Esophagus squamous epithelium (tissue), 5 donors: ENCODE measurements at regions not wholly inside any gene's neighbourhood (a gene's known extent, or its start where the extent isn't known, plus 50 kb on each side); places are given as distances from the start of the nearest gene placed in this dataset.

ENCODE experiments used
- DNase-seq: peaks from one replicate; lab custom pipeline; 2025; lab: John Stamatoyannopoulos, UW
- H3K27ac ChIP-seq, 4 donors: fragments of 200-600 bp; sonication (generic); one replicate each; pipeline ENCODE4 v1.5.1; 2016 to 2019; ENCODE audit warnings: mild to moderate bottlenecking in 1 of 4
- H3K27me3 ChIP-seq, 4 donors: fragments of 200-600 bp; sonication (generic); 1 replicate in 3 of 4; 2 replicates in 1 of 4; pipeline versions ENCODE4 v1.5.1 to v1.6.0; 2017 to 2021; ENCODE audit warnings: antibody characterized with exemption in 1 of 4
- H3K36me3 ChIP-seq, 3 donors: fragments of 200-600 bp; sonication (generic); one replicate each; pipeline ENCODE4 v1.5.1; 2016 to 2019
- H3K4me1 ChIP-seq, 3 donors: fragments of 200-600 bp; sonication (generic); one replicate each; pipeline ENCODE4 v1.5.1; 2017 to 2019
- H3K4me3 ChIP-seq, 4 donors: fragments of 200-600 bp; sonication (generic); 1 replicate in 3 of 4; 2 replicates in 1 of 4; pipeline ENCODE4 v1.5.1; 2016 to 2019; ENCODE audit warnings: mild to moderate bottlenecking in 2 of 4, moderate library complexity in 1 of 4
- H3K9me3 ChIP-seq, 3 donors: fragments of 200-600 bp; sonication (generic); one replicate each; pipeline ENCODE4 v1.5.1; 2016 to 2019
- POLR2A ChIP-seq, 4 donors: fragments of 450-650 bp; IDR thresholded peaks; one replicate each; pipeline ENCODE4 v1.6.1; 2017; ENCODE audit warnings: antibody characterized with exemption in 4 of 4, mild to moderate bottlenecking in 4 of 4, moderate library complexity in 3 of 4
- WGBS, 2 donors: methylation state at CpG; one replicate each; pipeline ENCODE4 v1.1.5; 2018; 5-methylcytosine and 5-hydroxymethylcytosine counted together
- intact Hi-C: fragments of 100-400 bp; cut with DNase I; formaldehyde crosslinking; loops from one replicate; pipeline ENCODE4 v1.15.0; 2022
- TF ChIP-seq, protein P1 (sequence below), 6 experiments: fragments of 450-650 bp in 4 of 6; fragments of 200-600 bp in 2 of 6; sonication (generic) in 2 of 6; IDR thresholded peaks; one replicate each; pipeline ENCODE4 v1.5.1; 2016 to 2019; ENCODE audit warnings: antibody characterized with exemption in 6 of 6, mild to moderate bottlenecking in 4 of 6, moderate library complexity in 4 of 6
- donor health status: DM: yes; HTN: yes; CAD: no.

- TF ChIP-seq, protein P1, sequence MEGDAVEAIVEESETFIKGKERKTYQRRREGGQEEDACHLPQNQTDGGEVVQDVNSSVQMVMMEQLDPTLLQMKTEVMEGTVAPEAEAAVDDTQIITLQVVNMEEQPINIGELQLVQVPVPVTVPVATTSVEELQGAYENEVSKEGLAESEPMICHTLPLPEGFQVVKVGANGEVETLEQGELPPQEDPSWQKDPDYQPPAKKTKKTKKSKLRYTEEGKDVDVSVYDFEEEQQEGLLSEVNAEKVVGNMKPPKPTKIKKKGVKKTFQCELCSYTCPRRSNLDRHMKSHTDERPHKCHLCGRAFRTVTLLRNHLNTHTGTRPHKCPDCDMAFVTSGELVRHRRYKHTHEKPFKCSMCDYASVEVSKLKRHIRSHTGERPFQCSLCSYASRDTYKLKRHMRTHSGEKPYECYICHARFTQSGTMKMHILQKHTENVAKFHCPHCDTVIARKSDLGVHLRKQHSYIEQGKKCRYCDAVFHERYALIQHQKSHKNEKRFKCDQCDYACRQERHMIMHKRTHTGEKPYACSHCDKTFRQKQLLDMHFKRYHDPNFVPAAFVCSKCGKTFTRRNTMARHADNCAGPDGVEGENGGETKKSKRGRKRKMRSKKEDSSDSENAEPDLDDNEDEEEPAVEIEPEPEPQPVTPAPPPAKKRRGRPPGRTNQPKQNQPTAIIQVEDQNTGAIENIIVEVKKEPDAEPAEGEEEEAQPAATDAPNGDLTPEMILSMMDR (IDR thresholded peaks at IDR 0.05) = no peak
- Histone ChIP-seq H3K27ac (no peak overlapping the region), H3K36me3 (no peaks in the 10 kb centered on the region), H3K27me3 (no peaks in the 10 kb centered on the region), H3K9me3 (peaks cover 0 to 3% (median 0%) of the 10 kb centered on the region in 3 donors), H3K4me3 (no peak overlapping the region), H3K4me1 (no peaks in the 10 kb centered on the region)
- DNase-seq = no peak
- intact Hi-C loops = no loop called here
- WGBS, 2 donors = 39 to 52% methylated on average over 4 of the region's 4 CpGs
These were observed 184.2 kb downstream of the GPAM start for GRCh38 chr10:111999205-111999914.

GRCh38 chr10:111999915-112000302 is 183.7 kb downstream of the GPAM start:
- WGBS, 2 donors = 14 to 30% methylated on average over 2 to 3 of the region's 3 CpGs
- no peaks in the 10 kb centered on the region for H3K9me3 ChIP-seq
- no peaks in the 10 kb centered on the region for H3K4me1 ChIP-seq
- DNase-seq = no peak
- no peak overlapping the region for H3K27ac ChIP-seq
- TF ChIP-seq, protein P1 (IDR thresholded peaks at IDR 0.05) = no peak
- TF ChIP-seq POLR2A (IDR thresholded peaks at IDR 0.05) = no peak
- H3K4me3 ChIP-seq = no peak overlapping the region
- no peaks in the 10 kb centered on the region for H3K27me3 ChIP-seq
- no peaks in the 10 kb centered on the region for H3K36me3 ChIP-seq
- intact Hi-C loops = no loop called here

- Histone ChIP-seq H3K9me3 (no peaks in the 10 kb centered on the region), H3K27ac (no peak overlapping the region), H3K27me3 (no peaks in the 10 kb centered on the region), H3K4me1 (no peaks in the 10 kb centered on the region), H3K36me3 (no peaks in the 10 kb centered on the region), H3K4me3 (no peak overlapping the region)
- DNase-seq = no peak
- WGBS, 2 donors = 36 to 53% methylated on average over 2 of the region's 2 CpGs
- no peak for TF ChIP-seq POLR2A (IDR thresholded peaks at IDR 0.05)
- TF ChIP-seq, protein P1 (IDR thresholded peaks at IDR 0.05) = no peak
- intact Hi-C loops = no loop called here
These were observed 183.1 kb downstream of the GPAM start for GRCh38 chr10:112000466-112000865.

DNA sequence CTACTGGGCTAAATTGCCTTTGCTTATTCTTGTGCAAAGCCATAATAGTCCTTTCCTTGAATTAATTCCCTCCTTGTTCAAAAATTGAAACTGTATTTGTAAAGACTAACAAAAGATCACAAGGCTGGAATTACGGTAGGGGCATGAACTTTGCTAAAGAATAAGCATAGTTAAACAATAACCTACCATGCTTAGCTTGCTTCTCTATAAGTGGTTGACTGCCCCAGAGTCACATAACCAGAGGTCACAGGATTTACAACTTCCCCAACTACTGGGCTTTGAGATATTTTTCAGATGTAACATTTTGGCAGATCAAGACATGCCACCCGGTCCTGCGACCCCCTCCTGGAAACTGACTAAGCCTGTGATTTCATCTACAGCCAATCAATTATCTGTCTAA is 181.4 kb downstream of the GPAM start:
- intact Hi-C loops = no loop called here
- H3K36me3 ChIP-seq = no peaks in the 10 kb centered on the region
- 40 to 50% methylated on average over 3 of the region's 3 CpGs for WGBS, 2 donors

DNA sequence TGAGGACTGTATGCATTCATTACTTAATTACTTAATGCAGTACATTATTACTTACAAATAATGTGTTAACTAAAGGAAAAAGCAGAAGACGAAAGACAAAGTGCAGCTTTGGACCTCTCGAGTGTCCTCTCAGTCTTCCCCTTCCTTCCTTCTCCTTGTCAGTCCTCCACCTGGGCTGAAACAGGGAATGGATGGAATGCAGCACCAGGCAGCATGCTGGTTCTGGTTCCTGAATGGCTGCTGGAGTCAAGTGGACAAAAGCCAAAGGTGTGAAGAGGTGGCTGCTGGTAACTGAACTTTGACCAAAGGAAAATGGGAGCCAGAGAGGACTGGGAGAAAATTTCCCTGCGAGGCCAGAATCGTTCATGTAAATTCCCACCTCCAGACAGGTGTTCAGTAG is 179.5 kb downstream of the GPAM start:
- Histone ChIP-seq H3K9me3 (no peaks in the 10 kb centered on the region), H3K4me1 (no peaks in the 10 kb centered on the region), H3K27ac (no peak overlapping the region), H3K36me3 (no peaks in the 10 kb centered on the region), H3K4me3 (no peak overlapping the region), H3K27me3 (no peaks in the 10 kb centered on the region)
- DNase-seq = no peak
- TF ChIP-seq POLR2A (IDR thresholded peaks at IDR 0.05) = no peak
- TF ChIP-seq, protein P1 (IDR thresholded peaks at IDR 0.05) = no peak
- intact Hi-C loops = no loop called here
- WGBS, 2 donors = 81 to 84% methylated on average over 4 of the region's 4 CpGs

More for the DNA sequence above, 181.4 kb downstream of the GPAM start:
- H3K9me3 ChIP-seq = no peaks in the 10 kb centered on the region
- H3K27ac ChIP-seq = no peak overlapping the region
- TF ChIP-seq POLR2A (IDR thresholded peaks at IDR 0.05) = no peak
- TF ChIP-seq, protein P1 (IDR thresholded peaks at IDR 0.05) = no peak
- DNase-seq = no peak
- no peaks in the 10 kb centered on the region for H3K4me1 ChIP-seq
- H3K4me3 ChIP-seq = no peak overlapping the region
- H3K27me3 ChIP-seq = no peaks in the 10 kb centered on the region
